Mucosa of stomach (tissue), 1 donor: ENCODE measurements at regions not wholly inside any gene's neighbourhood (a gene's known extent, or its start where the extent isn't known, plus 50 kb on each side); places are given as distances from the start of the nearest gene placed in this dataset.

Source experiments
- H3K27me3 ChIP-seq: one replicate; pipeline ENCODE4 v1.7.0; 2013; ENCODE audit warnings: mild to moderate bottlenecking, low read length; ENCODE audit not compliant: control insufficient read depth, insufficient read depth
- H3K36me3 ChIP-seq: one replicate; pipeline ENCODE4 v1.7.0; 2013; ENCODE audit warnings: low read length; ENCODE audit not compliant: control insufficient read depth, insufficient read depth
- H3K4me1 ChIP-seq: one replicate; pipeline ENCODE4 v1.7.0; 2013; ENCODE audit warnings: mild to moderate bottlenecking, low read length; ENCODE audit not compliant: control insufficient read depth, insufficient read depth
- H3K4me3 ChIP-seq: one replicate; pipeline ENCODE4 v1.7.0; 2013; ENCODE audit warnings: low read length
- H3K9ac ChIP-seq: one replicate; pipeline ENCODE4 v1.7.0; 2013; ENCODE audit warnings: mild to moderate bottlenecking, low read length, moderate library complexity
- H3K9me3 ChIP-seq: one replicate; pipeline ENCODE4 v1.7.0; 2013; ENCODE audit warnings: mild to moderate bottlenecking, low read length, moderate library complexity; ENCODE audit not compliant: control insufficient read depth
- donor health status: Pancreatic carcinoma.

- no peaks in the 10 kb centered on the region for H3K36me3 ChIP-seq
- no peak overlapping the region for H3K9ac ChIP-seq
- H3K27me3 ChIP-seq: no peaks in the 10 kb centered on the region
- H3K4me3 ChIP-seq: no peak overlapping the region
- H3K4me1 ChIP-seq: no peaks in the 10 kb centered on the region
- H3K9me3 ChIP-seq: no peaks in the 10 kb centered on the region
These were observed 189.8 kb upstream of the LYPLAL1 start for GRCh38 chr1:218983848-218984247.

GRCh38 chr1:218985424-218985984 is 188.2 kb upstream of the LYPLAL1 start:
- H3K9ac ChIP-seq: no peak overlapping the region
- H3K4me3 ChIP-seq: no peak overlapping the region
- no peaks in the 10 kb centered on the region for H3K36me3 ChIP-seq
- H3K9me3 ChIP-seq: no peaks in the 10 kb centered on the region
- H3K4me1 ChIP-seq: no peaks in the 10 kb centered on the region
- no peaks in the 10 kb centered on the region for H3K27me3 ChIP-seq

DNA sequence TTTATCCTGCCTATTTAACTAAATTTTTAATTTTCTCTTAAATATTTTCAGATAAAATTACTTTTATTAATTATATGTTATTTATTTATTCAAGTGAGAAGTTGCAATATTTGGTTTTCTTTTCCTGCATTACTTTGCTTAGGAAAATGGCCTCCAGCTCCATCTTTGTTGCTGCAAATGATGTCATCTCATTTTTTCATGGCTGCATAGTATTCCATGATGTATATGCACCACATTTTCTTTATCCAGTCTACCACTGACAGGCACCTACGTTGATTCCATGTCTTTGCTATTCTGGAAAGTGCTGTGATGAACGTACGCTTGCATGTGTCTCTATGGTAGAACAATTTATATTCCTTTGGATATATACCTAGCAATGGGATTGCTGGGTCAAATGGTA is 186.9 kb upstream of the LYPLAL1 start:
- no peak overlapping the region for H3K9ac ChIP-seq

GRCh38 chr1:218990019-218990418 is 183.7 kb upstream of the LYPLAL1 start:
- Histone ChIP-seq H3K27me3 (no peaks in the 10 kb centered on the region), H3K4me3 (no peak overlapping the region), H3K36me3 (no peaks in the 10 kb centered on the region), H3K9me3 (no peaks in the 10 kb centered on the region), H3K9ac (no peak overlapping the region), H3K4me1 (no peaks in the 10 kb centered on the region)

More for the DNA sequence above, 186.9 kb upstream of the LYPLAL1 start:
- Histone ChIP-seq H3K4me3 (no peak overlapping the region), H3K4me1 (no peaks in the 10 kb centered on the region), H3K9me3 (no peaks in the 10 kb centered on the region), H3K36me3 (no peaks in the 10 kb centered on the region), H3K27me3 (no peaks in the 10 kb centered on the region)

DNA sequence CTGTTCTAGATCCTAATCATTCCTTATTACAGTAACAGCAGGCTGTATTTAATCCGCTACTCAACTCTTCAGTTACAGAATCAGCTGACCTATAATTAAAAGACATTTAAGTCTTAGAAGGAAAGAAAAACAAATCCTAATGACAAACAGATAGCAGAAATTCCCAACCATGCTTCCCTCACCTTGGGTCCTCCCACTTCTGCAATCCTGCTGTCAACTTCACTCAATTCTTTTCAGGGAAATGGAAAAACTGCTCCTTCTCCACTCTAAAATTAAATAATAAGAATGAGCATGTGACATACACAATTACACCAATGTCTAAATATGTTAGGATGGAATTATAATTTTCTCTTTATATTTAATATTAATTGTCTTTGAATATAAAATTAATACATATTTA is 182.6 kb upstream of the LYPLAL1 start:
- H3K9me3 ChIP-seq: no peaks in the 10 kb centered on the region
- no peaks in the 10 kb centered on the region for H3K36me3 ChIP-seq
- H3K27me3 ChIP-seq: no peaks in the 10 kb centered on the region
- no peaks in the 10 kb centered on the region for H3K4me1 ChIP-seq
- H3K4me3 ChIP-seq: no peak overlapping the region
- H3K9ac ChIP-seq: no peak overlapping the region

GRCh38 chr1:218994615-218995014 is 179.1 kb upstream of the LYPLAL1 start:
- Histone ChIP-seq H3K4me1 (no peaks in the 10 kb centered on the region), H3K9me3 (no peaks in the 10 kb centered on the region), H3K36me3 (no peaks in the 10 kb centered on the region), H3K27me3 (no peaks in the 10 kb centered on the region), H3K4me3 (no peak overlapping the region), H3K9ac (no peak overlapping the region)

DNA sequence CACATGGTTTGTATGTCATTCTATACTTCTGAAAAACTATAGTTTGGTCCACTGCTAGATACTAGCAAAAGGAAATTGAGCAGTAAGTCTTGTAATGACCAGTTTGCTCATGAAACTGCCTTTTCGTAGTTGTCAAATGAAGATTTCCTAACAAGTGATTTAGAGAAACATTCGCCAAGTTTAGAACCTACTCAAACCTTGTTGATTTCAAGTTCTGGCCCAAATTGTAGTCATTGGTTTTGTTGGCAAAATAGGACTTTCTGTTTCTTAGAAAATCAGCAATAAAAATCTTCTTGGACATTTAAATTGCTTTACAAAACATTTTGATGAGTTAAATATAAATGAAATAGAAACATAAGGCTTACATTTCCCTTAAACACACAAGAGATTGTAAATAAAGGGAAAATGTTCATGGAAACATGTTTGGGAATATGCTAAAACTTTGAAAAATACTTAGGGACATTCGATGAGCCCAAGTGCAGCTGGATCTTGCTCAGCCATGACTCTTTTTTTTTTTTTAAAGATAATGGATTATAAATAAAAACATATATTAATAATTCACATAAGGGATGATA is 178.5 kb upstream of the LYPLAL1 start:
- Histone ChIP-seq H3K9ac (no peak overlapping the region), H3K4me1 (no peaks in the 10 kb centered on the region), H3K27me3 (no peaks in the 10 kb centered on the region), H3K4me3 (no peak overlapping the region), H3K36me3 (no peaks in the 10 kb centered on the region), H3K9me3 (no peaks in the 10 kb centered on the region)

GRCh38 chr1:218996362-218996761 is 177.3 kb upstream of the LYPLAL1 start:
- Histone ChIP-seq H3K36me3 (no peaks in the 10 kb centered on the region), H3K4me3 (no peak overlapping the region), H3K9ac (no peak overlapping the region), H3K4me1 (no peaks in the 10 kb centered on the region), H3K27me3 (no peaks in the 10 kb centered on the region), H3K9me3 (no peaks in the 10 kb centered on the region)

DNA sequence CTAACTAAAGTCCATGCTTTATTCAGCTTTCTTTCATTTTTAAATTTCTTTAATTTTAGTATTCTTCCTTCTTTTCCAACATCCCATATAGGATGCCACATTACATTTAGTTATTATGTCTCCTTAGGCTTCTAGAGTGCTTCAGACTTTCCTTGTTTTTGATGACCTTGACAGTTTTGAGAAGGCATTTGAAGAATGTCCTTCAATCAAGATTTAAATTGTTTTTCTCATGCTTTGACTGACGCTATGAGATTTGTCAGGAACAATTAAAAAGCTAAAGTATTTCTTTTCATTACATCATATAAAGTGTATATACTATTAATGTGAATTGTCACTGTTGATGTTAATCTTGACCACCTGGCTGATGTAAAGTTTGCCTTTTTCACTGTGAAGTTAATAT is 173.7 kb upstream of the LYPLAL1 start:
- H3K4me1 ChIP-seq: no peaks in the 10 kb centered on the region

GRCh38 chr1:219000631-219001030 is 173.0 kb upstream of the LYPLAL1 start:
- H3K27me3 ChIP-seq: no peaks in the 10 kb centered on the region
- H3K9me3 ChIP-seq: no peaks in the 10 kb centered on the region
- no peaks in the 10 kb centered on the region for H3K4me1 ChIP-seq
- H3K36me3 ChIP-seq: no peaks in the 10 kb centered on the region
- H3K4me3 ChIP-seq: no peak overlapping the region
- H3K9ac ChIP-seq: no peak overlapping the region

More for the DNA sequence above, 173.7 kb upstream of the LYPLAL1 start:
- H3K9ac ChIP-seq: no peak overlapping the region
- no peaks in the 10 kb centered on the region for H3K27me3 ChIP-seq
- H3K36me3 ChIP-seq: no peaks in the 10 kb centered on the region
- H3K9me3 ChIP-seq: no peaks in the 10 kb centered on the region
- H3K4me3 ChIP-seq: no peak overlapping the region

DNA sequence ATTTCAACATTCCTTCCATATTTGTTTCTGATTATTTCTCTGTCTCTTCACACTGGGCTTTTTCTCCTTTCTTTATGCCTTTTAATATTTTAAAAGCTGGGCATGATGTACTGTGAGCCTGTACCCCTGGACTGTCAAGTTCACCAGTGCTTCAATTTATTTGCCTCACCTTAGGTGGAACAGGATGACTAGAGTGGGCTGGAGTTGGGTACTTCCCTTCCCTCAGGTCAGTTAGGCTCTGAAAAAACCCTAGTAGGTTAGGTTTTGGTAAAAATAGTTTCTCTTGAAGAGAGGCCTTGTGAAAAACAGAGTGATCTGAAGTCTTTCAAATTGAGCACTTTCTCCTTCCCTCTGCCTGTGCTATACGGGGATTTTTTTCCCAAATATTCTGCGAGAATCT is 163.0 kb upstream of the LYPLAL1 start:
- Histone ChIP-seq H3K4me3 (no peak overlapping the region), H3K9me3 (no peaks in the 10 kb centered on the region), H3K4me1 (no peaks in the 10 kb centered on the region), H3K9ac (no peak overlapping the region), H3K27me3 (no peaks in the 10 kb centered on the region), H3K36me3 (no peaks in the 10 kb centered on the region)

- Histone ChIP-seq H3K9ac (no peak overlapping the region), H3K36me3 (no peaks in the 10 kb centered on the region), H3K4me1 (no peaks in the 10 kb centered on the region), H3K9me3 (no peaks in the 10 kb centered on the region), H3K27me3 (no peaks in the 10 kb centered on the region), H3K4me3 (no peak overlapping the region)
These were observed 153.3 kb upstream of the LYPLAL1 start for GRCh38 chr1:219020386-219020785.

DNA sequence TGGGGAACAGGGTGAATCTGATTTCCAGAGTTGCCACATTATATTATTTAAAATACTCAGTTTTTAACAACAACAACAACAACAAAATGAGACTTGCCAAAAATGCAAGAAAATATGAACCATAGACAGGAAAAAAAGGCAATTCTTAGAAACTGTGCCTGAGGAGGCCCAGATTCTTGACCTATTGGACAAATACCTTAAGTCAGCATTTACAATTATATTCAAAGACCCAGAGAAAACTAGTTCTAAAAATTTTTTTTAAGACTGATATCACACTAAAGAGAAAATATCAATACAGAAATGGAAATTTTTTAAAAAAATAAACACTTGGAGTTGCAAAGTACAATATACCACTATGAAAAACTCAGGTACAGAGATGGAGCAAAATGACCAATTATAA is 152.8 kb upstream of the LYPLAL1 start:
- no peak overlapping the region for H3K9ac ChIP-seq
- H3K27me3 ChIP-seq: no peaks in the 10 kb centered on the region
- no peak overlapping the region for H3K4me3 ChIP-seq
- no peaks in the 10 kb centered on the region for H3K36me3 ChIP-seq
- no peaks in the 10 kb centered on the region for H3K9me3 ChIP-seq
- no peaks in the 10 kb centered on the region for H3K4me1 ChIP-seq
